NCI-H1694 (cell line): ENCODE measurements at regions not wholly inside any gene's neighbourhood (a gene's known extent, or its start where the extent isn't known, plus 50 kb on each side); places are given as distances from the start of the nearest gene placed in this dataset.
"Not testable (repeated sequence)": the region's sequence is repeated elsewhere in the genome, so short reads cannot be mapped to it uniquely, and the experiment has no call there.

Source experiments
- DNase-seq: peaks from one replicate; lab custom pipeline; 2025; lab: John Stamatoyannopoulos, UW

DNA sequence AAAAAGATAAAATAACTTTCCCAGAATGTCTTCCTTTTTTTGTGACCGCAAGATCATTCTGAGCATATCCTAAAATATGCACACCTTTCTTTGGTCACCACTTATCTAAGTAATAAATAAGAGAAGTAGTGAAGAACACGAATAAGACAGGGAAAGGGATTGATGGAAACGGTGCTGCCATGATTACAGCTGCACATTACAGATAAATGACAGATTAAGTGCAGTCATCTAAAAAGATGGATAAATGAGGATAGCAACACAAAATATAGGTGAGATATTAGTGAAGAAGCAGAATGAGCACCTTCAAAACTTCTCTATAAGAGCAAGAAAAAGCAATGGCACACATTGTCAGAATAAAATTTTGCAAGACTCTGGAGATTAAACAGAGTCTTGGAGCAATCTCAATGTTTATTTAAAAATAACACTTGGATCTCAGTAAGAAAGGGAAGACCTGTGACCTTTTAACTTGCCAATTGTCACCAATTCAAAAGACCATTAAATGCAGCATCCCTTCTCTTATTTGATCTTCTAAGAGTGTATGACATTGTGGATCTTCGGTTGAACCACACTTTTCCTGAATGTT, 567.1 kb downstream of the KCNJ2 start:
- no peak for DNase-seq

DNA sequence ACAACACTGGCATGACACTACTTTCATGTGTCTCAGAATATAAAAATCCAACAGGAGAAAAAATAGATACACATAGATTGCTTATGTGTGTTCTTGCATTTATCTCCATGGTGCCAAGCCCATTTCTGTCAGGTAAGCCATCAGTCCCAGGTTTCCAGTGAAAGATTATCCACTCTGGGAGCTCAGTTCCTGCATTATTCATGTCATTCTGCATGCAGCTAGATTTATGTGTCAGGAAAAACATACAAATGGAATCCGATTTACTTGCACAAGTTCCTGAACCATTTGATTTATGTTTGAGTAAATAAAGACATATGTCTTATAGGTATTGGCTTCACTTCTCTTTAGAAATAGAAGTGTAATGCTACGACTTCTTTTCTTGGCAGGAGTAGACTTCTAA, 569.7 kb downstream of the KCNJ2 start:
- DNase-seq: no peak

GRCh38 chr17:70746574-70746973, 577.2 kb downstream of the KCNJ2 start:
- DNase-seq: not testable (repeated sequence)

DNA sequence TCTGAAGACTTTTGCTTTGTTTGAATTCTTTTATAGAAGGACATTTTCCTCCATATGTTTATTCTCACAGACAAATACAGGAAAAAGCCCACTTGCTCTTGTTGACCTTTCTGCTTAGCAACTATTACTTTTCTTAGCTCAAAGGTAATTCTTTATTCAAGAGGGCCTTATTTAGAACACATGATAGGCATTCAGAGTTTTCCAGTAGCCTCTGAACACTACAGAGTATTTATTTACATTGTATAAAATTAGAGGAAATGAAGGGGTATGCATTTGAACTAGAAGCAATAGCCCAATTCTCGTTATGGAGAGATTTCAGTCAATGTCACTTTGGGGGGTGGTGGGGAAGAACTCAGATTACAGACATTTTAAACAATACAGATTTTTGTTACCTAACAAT, 581.7 kb downstream of the KCNJ2 start:
- no peak for DNase-seq

DNA sequence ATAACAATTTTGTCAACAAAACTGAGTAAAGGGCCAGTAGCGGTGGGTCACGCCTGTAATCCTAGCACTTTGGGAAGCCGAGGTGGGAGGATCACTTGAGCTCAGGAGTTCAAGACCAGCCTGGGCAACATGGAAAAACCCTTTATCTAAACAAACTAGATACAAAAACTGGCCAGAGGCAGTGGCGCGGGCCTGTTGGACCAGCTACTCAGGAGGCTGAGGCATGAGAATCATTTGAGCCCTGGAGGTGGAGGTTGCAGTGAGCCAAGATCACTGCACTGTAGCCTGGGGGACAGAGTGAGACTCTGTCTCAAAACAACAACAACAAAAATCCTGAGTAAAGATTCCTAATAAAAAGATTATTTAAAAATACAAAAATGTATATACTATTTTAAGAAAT, 583.1 kb downstream of the KCNJ2 start:
- DNase-seq: not testable (repeated sequence)

GRCh38 chr17:70752966-70753467, 583.7 kb downstream of the KCNJ2 start:
- no peak for DNase-seq

- no peak for DNase-seq
These were observed 593.7 kb downstream of the KCNJ2 start for GRCh38 chr17:70763018-70763417.

- DNase-seq: peak; percentile 6
These were observed 597.9 kb downstream of the KCNJ2 start for GRCh38 chr17:70767102-70767701.

- no peak for DNase-seq
These were observed 600.6 kb downstream of the KCNJ2 start for GRCh38 chr17:70769956-70770355.

- no peak for DNase-seq
These were observed 602.6 kb downstream of the KCNJ2 start for GRCh38 chr17:70771804-70772386.

- no peak for DNase-seq
These were observed 603.4 kb downstream of the KCNJ2 start for GRCh38 chr17:70772761-70773160.

- DNase-seq: no peak
These were observed 603.9 kb downstream of the KCNJ2 start for GRCh38 chr17:70773258-70773657.

DNA sequence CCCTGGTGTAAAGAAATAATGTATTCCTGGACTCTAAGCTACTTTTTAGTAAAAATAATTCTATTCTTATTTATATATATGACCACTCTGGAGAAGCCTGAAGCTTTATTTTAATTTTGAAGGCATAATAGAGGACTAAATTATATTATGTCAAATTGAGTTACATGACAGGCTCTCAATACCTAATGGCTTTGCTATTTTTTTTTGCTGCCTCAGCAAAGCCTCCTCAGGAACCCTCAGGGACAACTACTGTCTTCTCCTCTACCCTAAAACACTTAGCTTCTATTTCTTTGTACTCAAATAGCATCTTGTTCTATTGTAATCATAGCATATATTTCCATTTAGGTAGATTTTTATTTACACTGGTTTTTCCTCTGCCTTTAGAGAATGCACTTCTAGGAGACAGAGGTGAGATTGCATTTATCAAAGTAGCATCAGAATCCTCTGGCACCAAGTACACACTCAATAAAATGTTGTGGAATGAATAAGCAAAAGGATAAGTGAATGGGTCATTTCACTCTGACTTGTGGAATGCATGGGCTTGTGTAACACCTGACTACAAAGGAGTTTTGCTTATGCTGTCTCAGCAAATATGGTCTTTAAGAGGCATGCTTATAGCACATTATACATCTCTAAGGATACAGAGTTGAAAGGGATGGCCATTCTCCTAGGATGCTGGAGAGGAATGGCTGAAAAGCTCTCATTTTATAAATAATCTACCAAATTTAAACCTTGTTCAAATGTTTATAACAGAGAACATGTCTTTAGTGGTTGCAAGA, 605.2 kb downstream of the KCNJ2 start:
- DNase-seq: no peak

DNA sequence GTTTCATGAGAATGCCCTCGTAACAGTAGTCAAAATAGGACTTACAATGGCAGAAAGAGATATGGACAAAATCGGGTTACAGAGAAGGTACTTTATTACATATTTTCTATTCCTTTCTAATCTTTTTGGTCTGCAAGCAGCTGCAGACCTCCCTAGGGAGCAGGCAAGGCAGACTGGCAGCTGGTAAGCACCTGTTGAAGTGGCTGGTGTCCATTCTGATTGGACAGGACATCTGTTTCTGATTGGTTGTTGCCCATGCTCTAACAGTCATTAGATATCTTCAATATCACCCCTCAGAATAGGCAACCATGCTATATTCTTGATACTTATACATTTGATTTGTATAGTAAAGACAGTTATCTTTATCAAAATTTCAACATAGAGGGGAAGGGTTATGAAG, 606.3 kb downstream of the KCNJ2 start:
- DNase-seq: no peak

DNA sequence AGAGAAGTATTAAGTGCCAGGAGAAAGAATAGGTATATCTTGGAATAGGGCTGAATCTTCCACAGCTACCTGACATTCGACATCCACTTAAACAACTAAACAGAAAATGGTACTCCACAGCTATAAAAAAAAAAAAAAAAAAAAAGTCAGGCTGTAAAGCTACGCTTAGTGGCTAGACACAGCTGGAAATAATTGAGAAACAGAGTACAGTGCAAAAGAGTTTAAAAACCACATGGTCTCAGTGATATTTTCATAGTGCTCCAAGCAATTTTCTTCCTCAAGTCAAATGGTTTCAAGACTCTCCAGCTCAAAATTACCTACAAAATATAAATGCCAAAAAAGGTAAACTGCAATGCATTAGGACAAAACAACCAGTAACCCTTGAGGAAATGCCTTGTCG, 607.1 kb downstream of the KCNJ2 start:
- DNase-seq: no peak

DNA sequence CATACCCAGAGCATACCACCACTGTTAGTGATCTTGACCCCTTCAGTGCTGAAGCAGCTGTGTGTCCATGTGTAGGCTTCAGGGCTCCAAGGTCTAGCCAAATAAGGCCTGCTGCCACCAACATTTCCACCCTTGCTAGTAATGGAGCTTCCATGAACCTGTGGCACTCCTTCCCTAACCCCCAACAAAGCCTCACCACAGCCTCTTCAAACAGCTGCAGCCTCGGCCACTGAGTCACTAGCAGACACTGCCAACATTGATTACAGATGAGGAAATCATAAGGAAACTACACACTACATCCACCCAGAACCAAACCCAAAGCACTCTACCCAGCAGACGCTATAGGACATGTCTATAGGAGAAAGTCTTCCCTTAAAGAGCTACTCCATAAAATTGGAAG, 610.7 kb downstream of the KCNJ2 start:
- no peak for DNase-seq

DNA sequence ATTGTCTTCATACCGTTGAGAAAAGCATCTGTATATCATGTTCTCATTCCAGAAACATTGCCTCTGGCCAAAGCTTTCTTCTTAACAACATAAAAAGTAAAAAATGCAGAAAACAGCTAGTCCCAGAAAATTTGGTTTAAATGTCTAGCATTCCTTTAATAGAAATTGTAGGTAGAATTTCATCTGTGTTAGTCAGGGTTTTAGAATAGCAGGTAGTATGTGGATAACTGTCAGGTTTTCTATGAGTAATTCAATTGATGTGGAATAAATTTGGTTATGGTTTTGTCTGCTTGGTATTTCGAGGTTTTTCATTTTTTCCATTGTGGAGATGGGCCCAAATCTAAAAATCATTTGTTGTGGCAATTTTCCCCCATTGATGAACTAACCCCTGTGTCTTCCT, 616.7 kb downstream of the KCNJ2 start:
- no peak for DNase-seq

- no peak for DNase-seq
These were observed 618.5 kb downstream of the KCNJ2 start for GRCh38 chr17:70787721-70788300.

GRCh38 chr17:70791748-70792443, 622.6 kb downstream of the KCNJ2 start:
- DNase-seq: no peak

- DNase-seq: no peak
These were observed 625.4 kb downstream of the KCNJ2 start for GRCh38 chr17:70794738-70795137.

DNA sequence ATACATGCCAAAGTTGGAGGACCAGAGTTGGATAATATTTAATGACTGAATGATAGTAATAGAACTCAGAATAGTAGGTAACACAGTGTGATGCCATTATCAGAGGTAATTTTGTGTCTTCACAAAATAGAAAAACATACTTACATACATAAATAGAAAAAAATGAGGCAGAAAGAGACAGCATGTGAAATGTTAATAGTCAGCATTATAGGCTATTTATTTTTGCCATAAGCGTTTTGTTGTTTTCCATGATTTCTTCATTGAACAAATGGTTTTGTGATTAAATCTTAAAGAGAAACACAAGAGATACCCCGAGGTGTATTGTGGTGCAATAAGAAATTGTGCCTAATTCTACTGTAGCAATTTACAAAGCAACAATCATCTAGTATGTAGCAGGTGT, 626.3 kb downstream of the KCNJ2 start:
- DNase-seq: no peak

- DNase-seq: no peak
These were observed 627.4 kb downstream of the KCNJ2 start for GRCh38 chr17:70796757-70797156.
